C4-2B (cell line): ENCODE measurements at regions not wholly inside any gene's neighbourhood (a gene's known extent, or its start where the extent isn't known, plus 50 kb on each side); places are given as distances from the start of the nearest gene placed in this dataset.
"Not testable (repeated sequence)": the region's sequence is repeated elsewhere in the genome, so short reads cannot be mapped to it uniquely, and the experiment has no call there.

Experiments
- H3K27ac ChIP-seq: fragments of 450-650 bp; 2 replicates; pipeline ENCODE4 v1.5.1; 2017
- ZFX ChIP-seq: fragments of 450-650 bp; IDR thresholded peaks from 2 replicates; pipeline ENCODE4 v1.6.1; 2017
- TF ChIP-seq, protein P1 (sequence below): fragments of 450-650 bp; conservative IDR thresholded peaks from 2 replicates; pipeline ENCODE4 v1.5.1; 2017; ENCODE audit warnings: mild to moderate bottlenecking

- TF ChIP-seq, protein P1, sequence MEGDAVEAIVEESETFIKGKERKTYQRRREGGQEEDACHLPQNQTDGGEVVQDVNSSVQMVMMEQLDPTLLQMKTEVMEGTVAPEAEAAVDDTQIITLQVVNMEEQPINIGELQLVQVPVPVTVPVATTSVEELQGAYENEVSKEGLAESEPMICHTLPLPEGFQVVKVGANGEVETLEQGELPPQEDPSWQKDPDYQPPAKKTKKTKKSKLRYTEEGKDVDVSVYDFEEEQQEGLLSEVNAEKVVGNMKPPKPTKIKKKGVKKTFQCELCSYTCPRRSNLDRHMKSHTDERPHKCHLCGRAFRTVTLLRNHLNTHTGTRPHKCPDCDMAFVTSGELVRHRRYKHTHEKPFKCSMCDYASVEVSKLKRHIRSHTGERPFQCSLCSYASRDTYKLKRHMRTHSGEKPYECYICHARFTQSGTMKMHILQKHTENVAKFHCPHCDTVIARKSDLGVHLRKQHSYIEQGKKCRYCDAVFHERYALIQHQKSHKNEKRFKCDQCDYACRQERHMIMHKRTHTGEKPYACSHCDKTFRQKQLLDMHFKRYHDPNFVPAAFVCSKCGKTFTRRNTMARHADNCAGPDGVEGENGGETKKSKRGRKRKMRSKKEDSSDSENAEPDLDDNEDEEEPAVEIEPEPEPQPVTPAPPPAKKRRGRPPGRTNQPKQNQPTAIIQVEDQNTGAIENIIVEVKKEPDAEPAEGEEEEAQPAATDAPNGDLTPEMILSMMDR, result no peak
- no peak for TF ChIP-seq ZFX
- H3K27ac ChIP-seq, result no peak overlapping the region
These were observed 761.2 kb downstream of the TAF11L14 start for GRCh38 chr5:18395126-18396110.

DNA sequence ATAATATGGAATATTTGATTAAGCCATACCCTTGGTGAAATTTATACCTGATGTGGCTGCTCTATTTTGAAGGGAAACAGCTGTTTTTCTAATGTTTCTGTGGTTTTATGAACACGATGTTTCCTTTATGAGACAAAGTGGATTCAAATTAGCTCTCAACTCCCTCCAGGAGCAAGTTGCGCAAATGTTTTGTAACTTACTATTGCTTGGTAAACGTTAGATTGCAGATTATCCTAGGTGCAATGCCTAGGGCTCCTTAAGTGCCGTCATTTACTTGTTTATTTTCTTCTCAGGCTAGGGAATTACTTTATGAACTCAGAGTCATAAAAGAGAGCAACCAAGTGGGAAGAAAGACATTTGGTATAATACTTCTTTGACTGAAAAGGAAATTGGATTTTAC lies 763.1 kb downstream of the TAF11L14 start:
- TF ChIP-seq ZFX, result no peak
- TF ChIP-seq, protein P1, result no peak
- no peak overlapping the region for H3K27ac ChIP-seq

DNA sequence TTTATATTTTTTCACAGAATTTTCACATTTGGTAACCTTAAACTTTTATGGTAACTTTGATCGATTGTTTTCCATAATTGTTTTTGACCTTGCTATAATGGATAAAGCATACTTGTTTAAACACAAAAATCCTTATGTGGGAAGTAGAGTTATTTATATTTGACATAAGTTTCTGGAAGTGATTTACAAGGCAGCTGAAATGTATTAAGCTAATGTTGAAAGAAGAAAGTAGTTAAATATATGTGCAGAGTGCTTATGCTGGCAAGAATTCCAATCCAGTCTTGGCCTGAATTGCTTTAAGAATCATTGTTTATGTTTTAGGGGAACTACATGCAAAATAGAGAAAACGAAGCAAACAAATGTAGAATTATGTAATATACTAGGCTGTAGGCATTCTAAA lies 763.6 kb downstream of the TAF11L14 start:
- H3K27ac ChIP-seq, result no peak overlapping the region
- TF ChIP-seq, protein P1, result no peak
- TF ChIP-seq ZFX, result no peak

DNA sequence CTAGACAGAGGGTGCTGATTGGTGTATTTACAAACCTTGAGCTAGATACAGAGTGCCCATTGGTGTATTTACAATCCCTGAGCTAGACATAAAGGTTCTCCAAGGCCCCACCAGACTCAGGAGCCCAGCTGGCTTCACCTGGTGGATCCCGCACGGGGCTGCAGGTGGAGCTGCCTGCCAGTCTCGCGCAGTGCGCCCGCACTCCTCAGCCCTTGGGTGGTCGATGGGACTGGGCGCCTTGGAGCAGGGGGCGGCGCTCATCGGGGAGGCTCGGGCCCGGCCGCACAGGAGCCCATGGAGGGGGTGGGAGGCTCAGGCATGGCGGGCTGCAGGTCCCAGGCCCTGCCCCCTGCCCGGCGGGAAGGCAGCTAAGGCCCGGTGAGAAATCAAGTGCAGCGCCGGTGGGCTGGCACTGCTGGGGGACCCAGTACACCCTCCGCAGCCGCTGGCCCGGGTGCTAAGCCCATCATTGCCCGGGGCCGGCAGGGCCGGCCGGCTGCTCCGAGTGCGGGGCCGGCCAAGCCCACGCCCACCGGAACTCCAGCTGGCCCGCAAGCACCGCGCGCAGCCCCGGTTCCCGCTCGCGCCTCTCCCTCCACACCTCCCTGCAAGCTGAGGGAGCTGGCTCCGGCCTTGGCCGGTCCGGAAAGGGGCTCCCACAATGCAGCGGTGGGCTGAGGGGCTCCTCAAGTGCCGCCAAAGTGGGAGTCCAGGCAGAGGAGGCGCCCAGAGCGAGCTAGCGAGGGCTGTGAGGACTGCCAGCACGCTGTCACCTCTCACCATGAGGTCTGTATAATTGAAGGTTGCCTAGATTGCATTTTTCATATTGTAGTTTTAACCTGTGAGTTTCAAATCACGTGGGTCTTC lies 765.4 kb downstream of the TAF11L14 start:
- H3K27ac ChIP-seq, result not testable (repeated sequence)

DNA sequence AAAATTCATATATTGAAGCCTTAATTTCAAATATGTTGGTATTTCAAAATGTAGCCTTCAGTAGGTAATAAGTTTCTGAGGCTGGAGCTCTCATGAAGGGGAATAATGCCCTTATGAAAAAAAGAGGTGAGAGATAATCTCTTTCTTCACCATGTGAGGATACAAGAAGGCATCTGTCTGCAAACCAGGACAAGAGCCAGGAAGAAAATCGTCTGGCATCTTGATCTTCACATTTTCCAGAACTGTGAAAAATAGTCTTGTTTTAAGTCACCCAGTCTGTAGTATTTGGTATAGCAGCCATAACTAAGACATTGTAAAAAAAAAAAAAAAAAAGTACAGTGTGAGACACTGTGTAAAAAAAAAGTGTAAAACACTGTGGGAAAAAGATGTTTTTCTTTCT lies 768.9 kb downstream of the TAF11L14 start:
- TF ChIP-seq, protein P1, result no peak
- TF ChIP-seq ZFX, result no peak
- no peak overlapping the region for H3K27ac ChIP-seq

- H3K27ac ChIP-seq, result no peak overlapping the region
- TF ChIP-seq ZFX, result no peak
- TF ChIP-seq, protein P1, result no peak
These were observed 769.7 kb downstream of the TAF11L14 start for GRCh38 chr5:18403941-18404438.

DNA sequence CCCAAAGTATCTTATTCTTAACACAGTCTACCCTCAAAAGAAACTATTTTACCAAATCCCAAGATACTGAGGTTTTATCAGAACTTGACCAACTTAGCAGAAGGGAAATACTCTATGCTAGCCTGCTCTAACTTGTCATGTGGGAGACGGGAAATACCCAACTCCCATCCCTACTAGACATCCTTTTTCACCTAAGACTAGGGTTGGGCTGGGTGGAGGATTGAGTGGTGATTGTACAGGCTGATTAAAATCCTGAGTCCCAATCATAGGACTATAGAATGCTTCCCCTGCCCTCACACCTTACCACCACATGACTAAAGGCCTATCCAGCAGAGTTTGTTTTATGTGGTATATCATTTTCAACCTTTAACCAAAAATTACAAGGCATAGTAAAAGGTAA lies 786.5 kb downstream of the TAF11L14 start:
- H3K27ac ChIP-seq, result no peak overlapping the region
- no peak for TF ChIP-seq ZFX
- TF ChIP-seq, protein P1, result no peak
